ENCODE measurements at regions not wholly inside any gene's neighbourhood (a gene's known extent, or its start where the extent isn't known, plus 50 kb on each side); places are given as distances from the start of the nearest gene placed in this dataset.

GRCh38 chr3:88222343-88222742, 72.6 kb downstream of the C3orf38 start:
- no peak overlapping the region for H3K4me3 ChIP-seq
- no peaks in the 10 kb centered on the region for H3K36me3 ChIP-seq
- peaks cover 0 to 4% (median 0%) of the 10 kb centered on the region in 4 donors for H3K4me1 ChIP-seq
- H3K27me3 ChIP-seq = no peaks in the 10 kb centered on the region
- H3K27ac ChIP-seq = no peak overlapping the region
- no peak for DNase-seq
- TF ChIP-seq CTCF (IDR thresholded peaks at IDR 0.05) = no peak
- TF ChIP-seq POLR2A (IDR thresholded peaks at IDR 0.05) = no peak
- no peaks in the 10 kb centered on the region for H3K9me3 ChIP-seq

- Histone ChIP-seq H3K4me1 (no peaks in the 10 kb centered on the region), H3K27ac (no peak overlapping the region), H3K27me3 (no peaks in the 10 kb centered on the region), H3K36me3 (no peaks in the 10 kb centered on the region), H3K9me3 (no peaks in the 10 kb centered on the region), H3K4me3 (no peak overlapping the region)
- DNase-seq = no peak
- TF ChIP-seq POLR2A (IDR thresholded peaks at IDR 0.05) (no peak), CTCF (IDR thresholded peaks at IDR 0.05) (no peak)
Measured at GRCh38 chr3:88225326-88226008, 75.7 kb downstream of the C3orf38 start.

- TF ChIP-seq POLR2A (IDR thresholded peaks at IDR 0.05) (no peak), CTCF (IDR thresholded peaks at IDR 0.05) (no peak)
- no peak overlapping the region for H3K4me3 ChIP-seq
- H3K4me1 ChIP-seq = no peaks in the 10 kb centered on the region
- no peaks in the 10 kb centered on the region for H3K36me3 ChIP-seq
- H3K9me3 ChIP-seq = no peaks in the 10 kb centered on the region
- no peak overlapping the region for H3K27ac ChIP-seq
- no peaks in the 10 kb centered on the region for H3K27me3 ChIP-seq
- DNase-seq = no peak
Measured at GRCh38 chr3:88226910-88227309, 77.2 kb downstream of the C3orf38 start.

GRCh38 chr3:88230638-88231037, 80.9 kb downstream of the C3orf38 start:
- DNase-seq = no peak
- H3K36me3 ChIP-seq = no peaks in the 10 kb centered on the region

GRCh38 chr3:88231207-88231606, 81.4 kb downstream of the C3orf38 start:
- DNase-seq = no peak
- no peaks in the 10 kb centered on the region for H3K9me3 ChIP-seq
- no peaks in the 10 kb centered on the region for H3K36me3 ChIP-seq
- no peak overlapping the region for H3K27ac ChIP-seq
- no peak overlapping the region for H3K4me3 ChIP-seq
- TF ChIP-seq CTCF (IDR thresholded peaks at IDR 0.05) = no peak
- TF ChIP-seq POLR2A (IDR thresholded peaks at IDR 0.05) = no peak
- H3K27me3 ChIP-seq = no peaks in the 10 kb centered on the region
- H3K4me1 ChIP-seq = no peaks in the 10 kb centered on the region

More at GRCh38 chr3:88230638-88231037, 80.9 kb downstream of the C3orf38 start:
- TF ChIP-seq CTCF (IDR thresholded peaks at IDR 0.05) = no peak
- TF ChIP-seq POLR2A (IDR thresholded peaks at IDR 0.05) = no peak
- no peak overlapping the region for H3K4me3 ChIP-seq
- no peaks in the 10 kb centered on the region for H3K9me3 ChIP-seq
- no peaks in the 10 kb centered on the region for H3K4me1 ChIP-seq
- H3K27ac ChIP-seq = no peak overlapping the region
- H3K27me3 ChIP-seq = no peaks in the 10 kb centered on the region

GRCh38 chr3:88231632-88232031, 81.9 kb downstream of the C3orf38 start:
- H3K9me3 ChIP-seq = no peaks in the 10 kb centered on the region
- TF ChIP-seq POLR2A (IDR thresholded peaks at IDR 0.05) (no peak), CTCF (IDR thresholded peaks at IDR 0.05) (no peak)
- H3K36me3 ChIP-seq = no peaks in the 10 kb centered on the region
- H3K4me1 ChIP-seq = no peaks in the 10 kb centered on the region
- H3K4me3 ChIP-seq = no peak overlapping the region
- no peaks in the 10 kb centered on the region for H3K27me3 ChIP-seq
- DNase-seq = no peak
- no peak overlapping the region for H3K27ac ChIP-seq
